ENCODE measurements at regions not wholly inside any gene's neighbourhood (a gene's known extent, or its start where the extent isn't known, plus 50 kb on each side); places are given as distances from the start of the nearest gene placed in this dataset.

DNA sequence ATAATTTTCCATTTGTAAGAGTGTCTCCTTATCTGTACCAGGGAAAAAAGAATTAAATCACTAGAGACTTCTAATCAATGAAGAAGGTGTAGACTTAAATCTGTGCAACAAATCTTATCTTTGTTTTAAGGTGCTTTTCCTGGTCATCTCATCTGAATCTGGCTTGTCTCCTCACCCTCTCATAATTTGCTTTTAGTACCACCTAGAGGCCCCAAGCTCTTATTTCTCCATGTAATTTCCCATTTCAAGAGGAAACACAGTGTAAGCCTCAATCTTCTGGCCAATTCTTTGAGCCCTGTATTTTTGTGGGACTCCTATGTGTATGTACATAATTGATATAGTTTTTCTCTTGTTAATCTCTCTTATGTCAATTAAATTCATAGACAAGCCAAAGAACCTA, 1975.3 kb upstream of the CDH6 start:
- Histone ChIP-seq H3K79me2 (ENCODE audit: control insufficient read depth, insufficient read depth, low read length) (no peaks in the 10 kb centered on the region), H4K20me1 (ENCODE audit: control insufficient read depth, extremely low read depth, insufficient read depth, low read length) (no peaks in the 10 kb centered on the region), H3K9ac (ENCODE audit: insufficient read depth, low read length) (no peak overlapping the region), H3K4me1 (ENCODE audit: control insufficient read depth, extremely low read depth, insufficient read depth, low read length) (no peaks in the 10 kb centered on the region), H3K4me2 (ENCODE audit: extremely low read depth, insufficient read depth, low read length) (no peak overlapping the region), H2AFZ (ENCODE audit: low read length) (no peak overlapping the region), H3K9me3 (ENCODE audit: control insufficient read depth, insufficient read depth, low read depth, low read length) (no peaks in the 10 kb centered on the region), H3K4me3 (replicated peaks in 1 of 4; ENCODE audit: control extremely low read depth in 1 of 4, insufficient read depth in 1 of 4, low read depth in 3 of 4, low read length in 4 of 4) (no peak overlapping the region), H3K36me3 (ENCODE audit: control insufficient read depth, insufficient read depth, low read length) (no peaks in the 10 kb centered on the region), H3K27me3 (ENCODE audit: control insufficient read depth, insufficient read depth, low read length) (no peaks in the 10 kb centered on the region), H3K27ac (ENCODE audit: insufficient read depth, low read length) (no peak overlapping the region)
- no peak for DNase-seq (ENCODE audit: low read depth in 2 of 2)
- TF ChIP-seq, protein P1, sequence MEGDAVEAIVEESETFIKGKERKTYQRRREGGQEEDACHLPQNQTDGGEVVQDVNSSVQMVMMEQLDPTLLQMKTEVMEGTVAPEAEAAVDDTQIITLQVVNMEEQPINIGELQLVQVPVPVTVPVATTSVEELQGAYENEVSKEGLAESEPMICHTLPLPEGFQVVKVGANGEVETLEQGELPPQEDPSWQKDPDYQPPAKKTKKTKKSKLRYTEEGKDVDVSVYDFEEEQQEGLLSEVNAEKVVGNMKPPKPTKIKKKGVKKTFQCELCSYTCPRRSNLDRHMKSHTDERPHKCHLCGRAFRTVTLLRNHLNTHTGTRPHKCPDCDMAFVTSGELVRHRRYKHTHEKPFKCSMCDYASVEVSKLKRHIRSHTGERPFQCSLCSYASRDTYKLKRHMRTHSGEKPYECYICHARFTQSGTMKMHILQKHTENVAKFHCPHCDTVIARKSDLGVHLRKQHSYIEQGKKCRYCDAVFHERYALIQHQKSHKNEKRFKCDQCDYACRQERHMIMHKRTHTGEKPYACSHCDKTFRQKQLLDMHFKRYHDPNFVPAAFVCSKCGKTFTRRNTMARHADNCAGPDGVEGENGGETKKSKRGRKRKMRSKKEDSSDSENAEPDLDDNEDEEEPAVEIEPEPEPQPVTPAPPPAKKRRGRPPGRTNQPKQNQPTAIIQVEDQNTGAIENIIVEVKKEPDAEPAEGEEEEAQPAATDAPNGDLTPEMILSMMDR (conservative IDR thresholded peaks at IDR 0.05 in 1 of 2, IDR thresholded peaks at IDR 0.05 in 1 of 2; ENCODE audit: low read depth in 1 of 2, low read length in 2 of 2), result no peak
- no peak for TF ChIP-seq EZH2 (IDR thresholded peaks at IDR 0.05; ENCODE audit: low read length, missing control alignments)

DNA sequence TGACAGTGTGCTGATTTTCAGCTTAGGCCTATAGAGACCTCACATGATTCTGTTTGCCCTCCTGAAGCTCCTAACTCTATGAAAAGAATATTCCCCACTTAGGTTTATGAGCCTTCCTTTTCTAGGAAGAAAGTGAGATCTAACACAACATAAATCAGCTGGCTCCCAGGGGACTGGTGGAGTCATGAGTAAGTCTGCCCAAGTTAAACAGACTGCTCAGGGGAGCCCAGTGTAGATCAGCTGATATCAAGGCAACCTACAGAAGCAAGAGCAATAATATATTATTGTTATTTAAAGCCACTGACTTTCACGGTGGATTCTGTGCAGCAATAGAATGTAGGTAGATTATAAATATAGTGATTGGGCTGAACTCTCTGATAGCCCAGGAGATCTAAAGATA, 1978.6 kb upstream of the CDH6 start:
- Histone ChIP-seq H4K20me1 (ENCODE audit: control insufficient read depth, extremely low read depth, insufficient read depth, low read length) (no peaks in the 10 kb centered on the region), H3K4me3 (replicated peaks in 1 of 4; ENCODE audit: control extremely low read depth in 1 of 4, insufficient read depth in 1 of 4, low read depth in 3 of 4, low read length in 4 of 4) (no peak overlapping the region), H3K36me3 (ENCODE audit: control insufficient read depth, insufficient read depth, low read length) (no peaks in the 10 kb centered on the region), H2AFZ (ENCODE audit: low read length) (no peak overlapping the region), H3K4me1 (ENCODE audit: control insufficient read depth, extremely low read depth, insufficient read depth, low read length) (no peaks in the 10 kb centered on the region), H3K27me3 (ENCODE audit: control insufficient read depth, insufficient read depth, low read length) (no peaks in the 10 kb centered on the region), H3K4me2 (ENCODE audit: extremely low read depth, insufficient read depth, low read length) (no peak overlapping the region), H3K9me3 (ENCODE audit: control insufficient read depth, insufficient read depth, low read depth, low read length) (no peaks in the 10 kb centered on the region), H3K9ac (ENCODE audit: insufficient read depth, low read length) (no peak overlapping the region), H3K79me2 (ENCODE audit: control insufficient read depth, insufficient read depth, low read length) (no peaks in the 10 kb centered on the region), H3K27ac (ENCODE audit: insufficient read depth, low read length) (no peak overlapping the region)
- no peak for TF ChIP-seq EZH2 (IDR thresholded peaks at IDR 0.05; ENCODE audit: low read length, missing control alignments)
- TF ChIP-seq, protein P1 (conservative IDR thresholded peaks at IDR 0.05 in 1 of 2, IDR thresholded peaks at IDR 0.05 in 1 of 2; ENCODE audit: low read depth in 1 of 2, low read length in 2 of 2), result no peak
- no peak for DNase-seq (ENCODE audit: low read depth in 2 of 2)

DNA sequence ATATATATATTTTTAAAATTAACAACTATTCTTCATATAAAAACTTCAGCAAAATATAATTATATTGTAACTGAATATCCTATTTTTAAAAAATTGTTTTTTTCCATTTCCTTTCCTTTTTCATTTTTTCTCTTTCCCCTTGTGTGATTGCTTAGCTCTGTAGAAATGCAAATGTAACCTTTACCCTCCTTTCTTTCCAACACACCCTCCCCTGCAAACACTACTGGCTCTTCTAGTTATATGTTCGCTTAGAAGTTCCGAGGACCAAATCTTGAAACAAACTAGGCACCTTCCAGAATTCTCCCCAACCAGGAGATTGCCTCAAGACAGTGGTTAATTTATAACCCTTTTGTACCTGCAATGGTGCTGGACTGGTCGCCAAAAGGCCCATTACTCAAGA, 1980.0 kb upstream of the CDH6 start:
- no peak for TF ChIP-seq EZH2 (IDR thresholded peaks at IDR 0.05; ENCODE audit: low read length, missing control alignments)
- TF ChIP-seq, protein P1 (conservative IDR thresholded peaks at IDR 0.05 in 1 of 2, IDR thresholded peaks at IDR 0.05 in 1 of 2; ENCODE audit: low read depth in 1 of 2, low read length in 2 of 2), result no peak
- H3K27me3 ChIP-seq (ENCODE audit: control insufficient read depth, insufficient read depth, low read length), result no peaks in the 10 kb centered on the region
- no peak overlapping the region for H3K27ac ChIP-seq (ENCODE audit: insufficient read depth, low read length)

More for the DNA sequence above, 1980.0 kb upstream of the CDH6 start:
- Histone ChIP-seq H3K79me2 (ENCODE audit: control insufficient read depth, insufficient read depth, low read length) (no peaks in the 10 kb centered on the region), H3K4me1 (ENCODE audit: control insufficient read depth, extremely low read depth, insufficient read depth, low read length) (no peaks in the 10 kb centered on the region), H3K9me3 (ENCODE audit: control insufficient read depth, insufficient read depth, low read depth, low read length) (no peaks in the 10 kb centered on the region), H3K36me3 (ENCODE audit: control insufficient read depth, insufficient read depth, low read length) (no peaks in the 10 kb centered on the region), H4K20me1 (ENCODE audit: control insufficient read depth, extremely low read depth, insufficient read depth, low read length) (no peaks in the 10 kb centered on the region), H2AFZ (ENCODE audit: low read length) (no peak overlapping the region), H3K4me3 (replicated peaks in 1 of 4; ENCODE audit: control extremely low read depth in 1 of 4, insufficient read depth in 1 of 4, low read depth in 3 of 4, low read length in 4 of 4) (no peak overlapping the region), H3K4me2 (ENCODE audit: extremely low read depth, insufficient read depth, low read length) (no peak overlapping the region), H3K9ac (ENCODE audit: insufficient read depth, low read length) (no peak overlapping the region)
- no peak for DNase-seq (ENCODE audit: low read depth in 2 of 2)

Data from fibroblast of lung (primary cell).